ENCODE measurements at regions not wholly inside any gene's neighbourhood (a gene's known extent, or its start where the extent isn't known, plus 50 kb on each side); places are given as distances from the start of the nearest gene placed in this dataset.

- H3F3A ChIP-seq (ENCODE audit: insufficient read depth) = no peaks in the 10 kb centered on the region
- H3K27me3 ChIP-seq (ENCODE audit: low read length) = no peaks in the 10 kb centered on the region
- no peak overlapping the region for H2AFZ ChIP-seq (ENCODE audit: low read depth, low read length, severe bottlenecking)
- no peaks in the 10 kb centered on the region for H3K9me2 ChIP-seq (replicated peaks; ENCODE audit: insufficient read depth, low read length)
- H3K9me3 ChIP-seq (ENCODE audit: insufficient read depth, low read length) = no peaks in the 10 kb centered on the region
- H3K36me3 ChIP-seq (ENCODE audit: low read length) = no peaks in the 10 kb centered on the region
- H3K4me2 ChIP-seq (ENCODE audit: low read depth, low read length, poor library complexity, severe bottlenecking) = no peak overlapping the region
- no peak overlapping the region for H3K9ac ChIP-seq (ENCODE audit: low read length)
- H3K4me3 ChIP-seq (ENCODE audit: insufficient read depth, low read length, poor library complexity, severe bottlenecking) = no peak overlapping the region
- H3K79me2 ChIP-seq (ENCODE audit: insufficient read depth, low read length) = no peaks in the 10 kb centered on the region
- no peak for TF ChIP-seq EZH2phosphoT487 (conservative IDR thresholded peaks at IDR 0.05; ENCODE audit: low read length)
- TF ChIP-seq CTCF (IDR thresholded peaks at IDR 0.05; ENCODE audit: insufficient read depth, low read length, poor library complexity, severe bottlenecking) = no peak
- H3K27ac ChIP-seq (ENCODE audit: low read depth, low read length) = no peak overlapping the region
- H4K20me1 ChIP-seq (ENCODE audit: low read depth, low read length) = no peaks in the 10 kb centered on the region
Observed at GRCh38 chr1:95876276-95876675, 642.3 kb downstream of the RWDD3 start.

- Histone ChIP-seq H2AFZ (ENCODE audit: low read depth, low read length, severe bottlenecking) (no peak overlapping the region), H3K36me3 (ENCODE audit: low read length) (no peaks in the 10 kb centered on the region), H3K27ac (ENCODE audit: low read depth, low read length) (no peak overlapping the region), H3F3A (ENCODE audit: insufficient read depth) (no peaks in the 10 kb centered on the region), H4K20me1 (ENCODE audit: low read depth, low read length) (no peaks in the 10 kb centered on the region), H3K9me3 (ENCODE audit: insufficient read depth, low read length) (no peaks in the 10 kb centered on the region), H3K9me2 (replicated peaks; ENCODE audit: insufficient read depth, low read length) (no peaks in the 10 kb centered on the region), H3K9ac (ENCODE audit: low read length) (no peak overlapping the region), H3K4me2 (ENCODE audit: low read depth, low read length, poor library complexity, severe bottlenecking) (no peak overlapping the region), H3K27me3 (ENCODE audit: low read length) (no peaks in the 10 kb centered on the region), H3K4me3 (ENCODE audit: insufficient read depth, low read length, poor library complexity, severe bottlenecking) (no peak overlapping the region), H3K79me2 (ENCODE audit: insufficient read depth, low read length) (no peaks in the 10 kb centered on the region)
- TF ChIP-seq EZH2phosphoT487 (conservative IDR thresholded peaks at IDR 0.05; ENCODE audit: low read length) (no peak), CTCF (IDR thresholded peaks at IDR 0.05; ENCODE audit: insufficient read depth, low read length, poor library complexity, severe bottlenecking) (no peak)
Observed at GRCh38 chr1:95879498-95880050, 645.6 kb downstream of the RWDD3 start.

GRCh38 chr1:95888941-95889390, 655.0 kb downstream of the RWDD3 start:
- Histone ChIP-seq H4K20me1 (ENCODE audit: low read depth, low read length) (no peaks in the 10 kb centered on the region), H3K9me3 (ENCODE audit: insufficient read depth, low read length) (no peaks in the 10 kb centered on the region; the same call in 1 of the 2 replicates), H3K4me3 (ENCODE audit: insufficient read depth, low read length, poor library complexity, severe bottlenecking) (no peak overlapping the region), H3K27me3 (ENCODE audit: low read length) (no peaks in the 10 kb centered on the region), H3K9ac (ENCODE audit: low read length) (no peak overlapping the region), H3K27ac (ENCODE audit: low read depth, low read length) (no peak overlapping the region), H3K4me2 (ENCODE audit: low read depth, low read length, poor library complexity, severe bottlenecking) (no peak overlapping the region), H3K9me2 (replicated peaks; ENCODE audit: insufficient read depth, low read length) (no peaks in the 10 kb centered on the region), H3K79me2 (ENCODE audit: insufficient read depth, low read length) (no peaks in the 10 kb centered on the region), H3K36me3 (ENCODE audit: low read length) (no peaks in the 10 kb centered on the region), H2AFZ (ENCODE audit: low read depth, low read length, severe bottlenecking) (no peak overlapping the region), H3F3A (ENCODE audit: insufficient read depth) (no peaks in the 10 kb centered on the region)
- TF ChIP-seq CTCF (IDR thresholded peaks at IDR 0.05; ENCODE audit: insufficient read depth, low read length, poor library complexity, severe bottlenecking) (no peak), EZH2phosphoT487 (conservative IDR thresholded peaks at IDR 0.05; ENCODE audit: low read length) (no peak)
